Left ventricle myocardium superior (tissue), 1 donor: ENCODE measurements at regions not wholly inside any gene's neighbourhood (a gene's known extent, or its start where the extent isn't known, plus 50 kb on each side); places are given as distances from the start of the nearest gene placed in this dataset.
"Not testable (repeated sequence)": the region's sequence is repeated elsewhere in the genome, so short reads cannot be mapped to it uniquely, and the experiment has no call there.

ENCODE experiments used
- ATAC-seq: fragments of 200-7000 bp; cut with Tn5 transposase; one replicate; pipeline ENCODE4 v1.9.1; 2020; ENCODE audit warnings: mild to moderate bottlenecking, moderate library complexity
- DNase-seq: peaks from one replicate; pipeline ENCODE4 v3.0.0-alpha.2; 2020
- intact Hi-C: fragments of 100-400 bp; cut with micrococcal nuclease; formaldehyde crosslinking; loops from one replicate; pipeline ENCODE4 v1.11.0; 2022
- donor health status: DM: no; HTN: yes; CAD: no; lungs with severe emphysema.

DNA sequence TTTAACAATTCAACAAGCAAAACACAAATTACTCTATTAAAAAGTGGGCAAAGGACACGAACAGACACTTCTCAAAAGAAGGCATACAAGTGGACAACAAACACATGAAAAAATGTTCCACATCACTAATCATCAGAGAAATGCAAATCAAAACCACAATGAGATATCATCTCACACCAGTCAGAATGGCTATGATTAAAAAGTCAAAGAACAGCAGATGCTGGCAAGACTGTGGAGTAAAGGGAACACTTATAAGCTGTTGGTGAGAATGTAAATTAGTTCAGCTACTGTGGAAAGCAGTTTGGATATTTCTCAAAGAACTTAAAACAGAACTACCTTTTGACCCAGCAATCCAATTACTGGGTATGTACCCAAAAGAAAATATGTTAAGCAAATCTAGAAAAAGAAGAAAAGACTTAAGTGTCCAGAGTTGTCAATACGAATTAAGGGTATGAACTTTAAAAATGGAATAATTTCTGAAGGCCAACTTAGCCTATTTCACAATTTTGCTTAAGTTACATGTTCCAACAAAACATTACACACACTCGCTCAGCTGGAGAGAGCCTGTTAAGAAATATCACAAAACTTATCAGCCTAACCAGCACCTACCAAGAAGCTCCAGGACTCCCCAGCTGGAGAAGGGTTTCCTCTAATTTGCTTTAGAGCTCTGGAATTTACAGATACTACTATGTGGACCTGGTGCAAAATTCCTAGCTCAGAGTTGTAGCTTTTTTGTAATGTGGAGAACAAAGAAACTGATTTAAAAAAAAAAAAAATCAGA, 232.1 kb downstream of the DUSP10 start:
- ATAC-seq (peak; percentile 53), DNase-seq (no peak)
- intact Hi-C loops = no loop called here

DNA sequence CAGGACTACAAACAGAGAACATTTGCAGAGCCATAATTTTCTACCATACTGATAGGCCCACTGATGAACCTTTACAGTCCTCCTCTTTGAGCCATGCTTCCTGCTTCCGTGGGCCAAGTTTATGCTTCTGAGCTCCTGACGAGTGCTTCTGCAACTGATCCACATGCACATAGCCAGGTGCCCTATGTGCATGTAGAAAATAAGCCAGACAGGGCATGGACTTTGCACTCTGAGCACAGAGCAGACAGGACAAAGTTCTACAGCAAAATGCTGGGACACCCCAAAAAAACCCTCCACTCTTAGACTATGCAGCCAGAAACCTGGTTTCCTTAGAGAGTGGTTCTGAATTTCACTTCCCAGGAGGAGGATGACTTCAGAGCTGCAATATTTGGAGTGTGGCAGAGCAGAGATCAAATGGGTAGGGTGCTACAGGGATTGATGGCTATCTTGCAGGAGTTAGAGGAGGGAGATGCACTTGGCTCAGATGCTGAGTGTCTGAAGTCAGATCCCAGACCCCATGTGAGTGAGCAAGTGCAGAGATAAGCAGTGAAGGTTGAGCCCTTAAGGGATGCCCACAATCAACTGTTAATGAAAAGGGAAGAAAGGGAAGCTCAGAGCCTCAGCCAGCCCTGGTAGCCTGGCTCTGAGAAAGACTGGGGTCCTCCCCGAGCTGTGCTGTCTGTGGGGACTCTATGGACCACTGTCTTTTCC, 230.9 kb downstream of the DUSP10 start:
- intact Hi-C loops = no loop called here
- DNase-seq (no peak), ATAC-seq (no peak)

DNA sequence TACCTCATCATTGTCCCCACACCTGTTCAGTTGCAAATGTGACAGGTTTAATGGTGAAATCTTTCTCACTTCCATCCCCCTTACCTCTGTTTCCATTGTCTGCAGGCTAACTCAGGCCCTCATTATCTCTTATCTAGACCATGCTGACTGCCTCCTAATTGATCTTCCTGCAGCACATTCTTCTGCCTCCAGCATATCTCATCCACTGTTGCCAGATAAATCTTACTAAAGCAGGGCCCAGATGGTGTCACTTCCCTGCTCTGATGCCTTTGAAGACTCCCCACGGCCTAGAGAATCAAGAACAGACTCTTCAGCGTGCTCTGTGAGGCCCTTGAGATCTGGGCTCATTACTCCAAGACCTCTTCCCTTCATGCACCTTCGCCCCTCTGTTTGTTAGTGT, 230.1 kb downstream of the DUSP10 start:
- intact Hi-C loops = no loop called here
- no peak for DNase-seq
- no peak for ATAC-seq

- DNase-seq (no peak), ATAC-seq (no peak)
- intact Hi-C loops = no loop called here
Measured at GRCh38 chr1:221514806-221515205, 227.1 kb downstream of the DUSP10 start.

DNA sequence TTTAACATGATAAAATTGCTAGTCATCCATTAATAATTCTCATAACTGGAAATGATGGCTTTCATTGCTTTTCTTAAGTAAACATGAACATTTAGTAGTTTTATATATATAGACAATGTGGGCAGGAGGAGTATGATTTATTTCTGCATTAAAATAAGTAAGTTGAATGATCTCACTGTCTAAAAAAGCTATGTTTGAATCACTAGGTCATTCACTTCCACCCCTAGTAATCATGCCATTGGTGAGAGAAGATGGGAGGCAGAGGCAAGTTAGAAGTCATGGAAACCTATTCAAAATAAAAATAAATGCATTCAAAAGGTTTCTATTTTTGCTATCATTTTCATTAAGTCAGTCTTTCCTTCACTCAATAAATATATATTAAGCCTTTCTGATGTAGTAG, 226.4 kb downstream of the DUSP10 start:
- DNase-seq = no peak
- ATAC-seq = no peak
- intact Hi-C loops = no loop called here

- intact Hi-C loops = no loop called here
- no peak for DNase-seq
- ATAC-seq = no peak
Measured at GRCh38 chr1:221517961-221518360, 223.9 kb downstream of the DUSP10 start.

GRCh38 chr1:221520250-221520649, 221.6 kb downstream of the DUSP10 start:
- no peak for ATAC-seq
- DNase-seq = no peak
- intact Hi-C loops = no loop called here

GRCh38 chr1:221521686-221522085, 220.2 kb downstream of the DUSP10 start:
- DNase-seq (no peak), ATAC-seq (no peak)
- intact Hi-C loops = no loop called here

GRCh38 chr1:221522529-221522940, 219.4 kb downstream of the DUSP10 start:
- intact Hi-C loops = no loop called here
- DNase-seq (no peak), ATAC-seq (no peak)

DNA sequence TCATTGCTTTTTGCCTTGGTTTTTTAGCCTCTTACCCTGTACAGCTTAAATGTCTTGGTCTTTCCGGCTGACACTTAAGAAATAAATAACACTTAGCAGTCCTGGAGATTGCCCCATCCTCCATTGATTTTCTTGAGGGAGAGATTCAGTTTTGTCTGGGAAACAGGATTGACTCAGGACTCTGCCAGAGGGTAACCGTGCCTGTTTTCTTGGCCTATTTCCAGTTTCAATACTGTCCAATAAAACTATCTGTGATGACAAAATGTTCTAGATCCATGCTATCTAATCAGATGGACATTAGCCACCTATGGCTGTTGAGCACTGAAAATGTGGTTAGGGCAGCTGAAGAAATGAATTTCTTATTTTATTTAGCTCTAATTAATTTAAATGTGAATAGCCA, 216.1 kb downstream of the DUSP10 start:
- DNase-seq = no peak
- no peak for ATAC-seq
- intact Hi-C loops = no loop called here

DNA sequence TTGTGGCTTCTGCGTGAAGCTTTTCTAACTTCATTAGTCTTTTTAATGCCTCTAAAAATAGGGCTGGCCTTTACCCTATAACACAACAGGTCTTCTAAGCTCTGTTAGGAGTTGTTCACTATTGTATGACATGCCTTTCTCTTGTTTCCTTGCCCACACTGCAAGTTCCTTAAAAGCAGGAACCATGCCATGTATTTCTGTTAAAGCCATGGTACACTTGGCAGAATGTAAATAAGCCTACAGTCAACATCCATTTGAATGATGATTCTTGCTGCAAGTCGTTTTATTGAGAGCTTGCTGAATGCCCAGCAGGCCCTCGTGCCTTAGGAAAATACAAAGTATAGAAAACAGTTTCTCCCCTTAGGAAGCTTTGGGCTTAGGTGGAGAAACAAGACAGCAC, 214.6 kb downstream of the DUSP10 start:
- DNase-seq (no peak), ATAC-seq (no peak)
- intact Hi-C loops = no loop called here

DNA sequence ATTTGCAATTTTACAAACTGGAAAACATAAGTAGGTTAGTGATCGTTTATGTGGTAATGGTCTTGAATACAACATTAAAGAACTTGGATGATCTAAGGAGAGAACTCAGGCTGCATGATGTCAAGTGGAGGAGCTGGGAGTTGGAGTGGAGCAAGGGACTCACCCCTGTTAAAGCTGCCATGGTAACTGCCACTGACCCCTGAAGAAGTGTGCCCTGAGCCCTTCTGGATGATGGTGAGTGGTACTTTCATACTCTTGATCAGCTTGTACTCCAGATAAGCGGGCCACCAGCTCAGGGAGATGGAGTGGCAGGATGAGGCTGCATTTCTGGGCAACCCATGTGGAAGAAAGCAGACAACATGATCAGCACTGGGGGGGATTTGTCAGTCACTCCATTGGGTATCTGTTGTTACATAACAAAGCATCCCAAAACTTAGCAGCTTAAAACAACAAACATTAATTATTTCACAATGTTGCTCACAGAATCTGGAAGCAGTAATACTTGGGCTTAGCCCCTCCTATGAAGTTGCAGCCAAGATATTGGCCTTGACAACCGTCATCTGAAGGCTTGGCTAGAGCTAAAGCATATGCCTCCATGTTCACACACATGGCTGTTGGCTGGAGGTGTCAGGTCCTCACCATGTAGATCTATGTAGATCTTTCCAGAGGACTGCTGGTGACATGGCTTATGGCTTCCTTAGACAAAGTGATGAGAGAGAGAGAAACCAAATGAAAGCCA, 213.8 kb downstream of the DUSP10 start:
- DNase-seq (no peak), ATAC-seq (no peak)
- intact Hi-C loops = no loop called here

DNA sequence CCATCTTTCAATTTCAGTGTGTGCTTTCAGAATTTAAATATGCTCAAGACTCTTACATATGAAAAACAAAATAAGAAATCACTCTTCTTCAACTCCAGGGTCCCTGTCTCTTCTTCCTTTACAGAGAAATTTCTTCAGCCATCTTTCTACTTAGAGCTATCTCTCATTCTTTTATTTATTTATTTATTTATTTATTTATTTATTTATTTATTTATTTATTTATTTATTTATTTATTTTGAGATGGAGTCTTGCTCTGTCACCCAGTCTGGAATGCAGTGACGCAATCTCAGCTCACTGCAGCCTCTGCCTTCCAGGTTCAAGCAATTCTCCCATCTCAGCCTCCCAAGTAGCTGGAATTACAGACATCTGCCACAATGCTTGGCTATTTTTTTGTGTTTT, 211.7 kb downstream of the DUSP10 start:
- ATAC-seq, DNase-seq, intact Hi-C loops: not testable (repeated sequence)

DNA sequence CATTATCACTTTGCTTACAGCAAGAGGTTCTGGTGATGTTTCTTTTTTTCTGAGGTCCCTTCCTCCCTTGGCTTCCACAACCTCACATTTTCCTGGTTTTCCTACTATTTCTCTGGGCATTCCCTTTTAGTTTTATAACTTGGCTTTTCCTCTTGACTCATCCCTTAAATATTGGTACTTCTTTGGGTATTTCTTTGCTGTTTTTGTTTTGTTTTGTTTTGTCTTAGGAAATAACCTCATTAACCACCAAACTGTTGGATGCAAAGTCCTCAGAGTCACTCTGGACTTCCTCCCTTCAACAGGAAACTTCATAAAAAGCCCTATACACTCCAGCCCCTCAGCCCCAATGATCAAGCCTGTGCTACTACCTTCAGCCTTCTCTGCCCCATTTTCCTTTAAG, 211.1 kb downstream of the DUSP10 start:
- intact Hi-C loops = no loop called here
- no peak for ATAC-seq

DNA sequence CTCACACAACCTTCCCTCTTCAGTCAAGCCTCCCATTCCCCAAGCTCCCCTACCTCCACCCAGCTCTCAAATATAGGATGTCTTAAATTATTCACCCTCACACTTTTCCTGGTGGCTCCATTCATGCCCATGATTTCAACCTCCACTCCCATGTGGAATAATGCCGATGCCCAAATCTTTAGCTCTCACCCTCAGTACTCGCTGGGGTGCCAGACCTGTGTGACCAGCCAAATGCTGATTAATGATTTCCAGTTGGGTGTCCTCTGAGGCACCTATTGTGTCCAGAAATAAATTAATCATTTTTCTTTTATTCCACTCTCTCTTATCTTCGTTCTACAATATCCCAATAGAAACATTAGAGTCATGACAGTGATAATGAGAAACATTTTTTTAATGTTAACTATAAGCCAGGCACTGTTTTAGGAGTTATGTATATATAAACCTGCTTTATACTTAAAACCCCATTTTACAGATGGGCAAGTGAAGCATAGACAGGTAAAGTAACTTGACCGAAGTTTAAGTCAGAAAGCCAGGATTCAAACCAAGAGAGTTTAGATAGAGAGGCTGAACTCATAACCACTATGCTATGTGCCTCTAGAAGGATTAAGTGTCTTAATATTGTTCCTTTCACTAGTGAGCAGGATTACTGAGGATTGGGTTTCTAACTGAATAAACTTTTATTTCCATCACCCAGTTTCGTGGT, 209.7 kb downstream of the DUSP10 start:
- DNase-seq (no peak), ATAC-seq (no peak)
- intact Hi-C loops = no loop called here

More for the DNA sequence above, 211.1 kb downstream of the DUSP10 start:
- no peak for DNase-seq

DNA sequence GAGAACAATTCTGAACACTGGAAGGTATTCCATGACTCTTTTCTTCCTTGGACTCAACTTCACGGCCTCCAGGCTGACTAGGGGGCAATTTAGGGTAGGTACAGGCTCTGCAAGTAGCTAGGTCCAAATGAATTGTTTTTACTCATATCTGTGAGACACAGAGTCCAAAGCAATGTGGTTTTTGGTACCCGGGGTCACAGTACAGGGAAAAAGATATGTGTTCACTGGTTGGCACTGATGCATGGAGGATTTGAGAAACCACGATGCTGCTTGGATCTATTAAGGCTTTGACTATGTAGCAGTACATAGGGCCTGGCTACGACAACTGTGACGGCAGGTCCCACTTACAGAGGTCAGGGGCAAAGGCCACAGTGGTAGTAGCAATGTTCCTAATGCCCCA, 200.6 kb downstream of the DUSP10 start:
- intact Hi-C loops = loop anchor here (5.0 to 10.0 kb wide), 2 partner anchors 454 to 626 kb away; no protein-coding TSS in a partner anchor
- DNase-seq = no peak
- ATAC-seq = no peak

- DNase-seq (no peak), ATAC-seq (peak; percentile 42)
- intact Hi-C loops = loop anchor here (5.0 to 10.0 kb wide), 2 partner anchors 451 to 624 kb away; no protein-coding TSS in a partner anchor
Measured at GRCh38 chr1:221543529-221544120, 198.3 kb downstream of the DUSP10 start.

DNA sequence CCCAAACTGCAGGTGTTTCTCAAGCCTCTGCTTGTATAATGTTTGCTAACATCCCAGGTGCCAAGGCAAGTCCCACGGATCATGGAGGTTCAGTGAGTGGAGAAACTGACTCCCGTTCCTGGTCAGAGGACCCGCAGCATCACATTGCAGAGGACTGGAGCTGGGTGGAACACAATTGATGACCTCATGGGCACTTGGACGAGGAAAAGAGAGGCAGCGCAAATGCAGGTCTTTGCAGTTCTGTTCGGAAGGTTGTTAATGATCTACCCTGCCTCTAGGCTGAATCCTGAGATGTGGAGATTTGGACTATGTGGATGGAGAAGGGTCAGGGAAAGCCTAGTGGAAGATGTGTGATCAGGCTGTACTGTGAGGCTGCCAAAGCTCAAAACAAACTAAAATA, 192.9 kb downstream of the DUSP10 start:
- intact Hi-C loops = loop anchor here (10.0 kb wide), 1 partner anchor 446 kb away; no protein-coding TSS in a partner anchor
- ATAC-seq (no peak), DNase-seq (no peak)

GRCh38 chr1:221549815-221550214, 192.1 kb downstream of the DUSP10 start:
- ATAC-seq (peak; percentile 37), DNase-seq (no peak)
- intact Hi-C loops = loop anchor here (10.0 kb wide), 1 partner anchor 445 kb away; no protein-coding TSS in a partner anchor
